OCI-LY1 (cell line): ENCODE measurements at regions not wholly inside any gene's neighbourhood (a gene's known extent, or its start where the extent isn't known, plus 50 kb on each side); places are given as distances from the start of the nearest gene placed in this dataset.

Source experiments
- H2AFZ ChIP-seq: fragments of 200-600 bp; sonication (generic), shearing (Covaris generic); 2 replicates; pipeline ENCODE4 v1.6.0; 2014; ENCODE audit warnings: antibody characterized with exemption, mild to moderate bottlenecking, low read length
- H3F3A ChIP-seq: fragments of 200-600 bp; sonication (generic), shearing (Covaris generic); 2 replicates; pipeline ENCODE4 v1.6.0; 2014; ENCODE audit warnings: mild to moderate bottlenecking, antibody characterized with exemption, low read length, moderate library complexity; ENCODE audit not compliant: insufficient read depth
- H3K27ac ChIP-seq: fragments of 200-600 bp; sonication (generic); 2 replicates; pipeline ENCODE4 v1.5.1; 2014; ENCODE audit warnings: low read length, mixed run types, mild to moderate bottlenecking, low read depth; ENCODE audit not compliant: poor library complexity, severe bottlenecking
- H3K27me3 ChIP-seq: fragments of 200-600 bp; sonication (generic); 2 replicates; pipeline ENCODE4 v1.6.0; 2014; ENCODE audit warnings: antibody characterized with exemption, mild to moderate bottlenecking, low read length, moderate library complexity; ENCODE audit not compliant: insufficient read depth
- H3K36me3 ChIP-seq: fragments of 200-600 bp; sonication (generic); 2 replicates; pipeline ENCODE4 v1.6.1; 2014; ENCODE audit warnings: mild to moderate bottlenecking, antibody characterized with exemption, low read length, moderate library complexity, mixed read lengths; ENCODE audit not compliant: insufficient read depth
- H3K4me1 ChIP-seq: fragments of 200-600 bp; sonication (generic); 2 replicates; pipeline ENCODE4 v1.5.1; 2014; ENCODE audit warnings: mild to moderate bottlenecking, low read length, moderate library complexity; ENCODE audit not compliant: insufficient read depth, severe bottlenecking
- H3K4me2 ChIP-seq: fragments of 200-600 bp; sonication (generic), shearing (Covaris generic); 2 replicates; pipeline ENCODE4 v1.6.1; 2014; ENCODE audit warnings: low read length
- H3K4me3 ChIP-seq: fragments of 200-600 bp; sonication (generic); 2 replicates; pipeline ENCODE4 v1.5.1; 2014; ENCODE audit warnings: low read length, low read depth, mild to moderate bottlenecking, mixed read lengths; ENCODE audit not compliant: poor library complexity, severe bottlenecking
- H3K79me2 ChIP-seq: fragments of 200-600 bp; shearing (Covaris generic); 2 replicates; pipeline ENCODE4 v1.6.1; 2016; ENCODE audit warnings: mixed run types, low read length, mixed read lengths; ENCODE audit not compliant: insufficient read depth
- H3K9ac ChIP-seq: fragments of 200-600 bp; sonication (generic), shearing (Covaris generic); 2 replicates; pipeline ENCODE4 v1.6.1; 2014; ENCODE audit warnings: mild to moderate bottlenecking, low read length, mixed read lengths
- H3K9me2 ChIP-seq: fragments of 200-600 bp; sonication (generic), shearing (Covaris generic); 2 replicates; pipeline ENCODE4 v1.6.1; 2014; ENCODE audit warnings: low read depth, mild to moderate bottlenecking, low read length, mixed read lengths
- H3K9me3 ChIP-seq: fragments of 200-600 bp; shearing (Covaris generic); 2 replicates; pipeline ENCODE4 v1.6.1; 2014; ENCODE audit warnings: low read length, mixed read lengths
- H4K20me1 ChIP-seq: fragments of 200-600 bp; sonication (generic), shearing (Covaris generic); 2 replicates; pipeline ENCODE4 v1.6.0; 2016; ENCODE audit warnings: mild to moderate bottlenecking, low read length; ENCODE audit not compliant: insufficient read depth
- CTCF ChIP-seq: fragments of 200-600 bp; sonication (generic), shearing (Covaris generic); IDR thresholded peaks from 2 replicates; pipeline ENCODE4 v1.5.1; 2017; ENCODE audit warnings: mild to moderate bottlenecking, antibody characterized with exemption, low read length, moderate library complexity, mixed read lengths
- EZH2 ChIP-seq: fragments of 200-600 bp; sonication (generic), shearing (Covaris generic); IDR thresholded peaks from 2 replicates; pipeline ENCODE4 v1.8.0; 2017; ENCODE audit warnings: borderline replicate concordance, mixed run types, mild to moderate bottlenecking, antibody characterized with exemption, low read length, moderate library complexity, mixed read lengths

GRCh38 chr4:177769155-177769554, 326.9 kb upstream of the AGA start:
- no peaks in the 10 kb centered on the region for H4K20me1 ChIP-seq
- H3K27ac ChIP-seq: no peak overlapping the region
- H3K4me2 ChIP-seq: no peak overlapping the region
- no peak overlapping the region for H3K9ac ChIP-seq
- no peak overlapping the region for H3K4me3 ChIP-seq
- no peaks in the 10 kb centered on the region for H3F3A ChIP-seq
- no peaks in the 10 kb centered on the region for H3K36me3 ChIP-seq
- no peaks in the 10 kb centered on the region for H3K9me2 ChIP-seq
- no peaks in the 10 kb centered on the region for H3K27me3 ChIP-seq
- H3K4me1 ChIP-seq: no peaks in the 10 kb centered on the region
- no peak overlapping the region for H2AFZ ChIP-seq
- TF ChIP-seq CTCF (no peak), EZH2 (no peak)
- no peaks in the 10 kb centered on the region for H3K79me2 ChIP-seq
- no peaks in the 10 kb centered on the region for H3K9me3 ChIP-seq

GRCh38 chr4:177770776-177771175, 328.5 kb upstream of the AGA start:
- Histone ChIP-seq H3K4me3 (no peak overlapping the region), H2AFZ (no peak overlapping the region), H3K4me1 (no peaks in the 10 kb centered on the region), H3K9me3 (no peaks in the 10 kb centered on the region), H3K27me3 (no peaks in the 10 kb centered on the region), H3K27ac (no peak overlapping the region), H3K4me2 (no peak overlapping the region), H4K20me1 (no peaks in the 10 kb centered on the region), H3K36me3 (no peaks in the 10 kb centered on the region), H3K79me2 (no peaks in the 10 kb centered on the region), H3K9me2 (no peaks in the 10 kb centered on the region), H3F3A (no peaks in the 10 kb centered on the region), H3K9ac (no peak overlapping the region)
- no peak for TF ChIP-seq CTCF
- TF ChIP-seq EZH2: no peak

GRCh38 chr4:177771645-177772044, 329.4 kb upstream of the AGA start:
- Histone ChIP-seq H3K36me3 (no peaks in the 10 kb centered on the region), H3K9me3 (no peaks in the 10 kb centered on the region), H3K9me2 (no peaks in the 10 kb centered on the region), H3K79me2 (no peaks in the 10 kb centered on the region), H3K4me3 (no peak overlapping the region), H3K4me1 (no peaks in the 10 kb centered on the region), H3K27ac (no peak overlapping the region), H3K4me2 (no peak overlapping the region), H4K20me1 (no peaks in the 10 kb centered on the region), H3F3A (no peaks in the 10 kb centered on the region), H3K27me3 (no peaks in the 10 kb centered on the region), H3K9ac (no peak overlapping the region), H2AFZ (no peak overlapping the region)
- no peak for TF ChIP-seq EZH2
- TF ChIP-seq CTCF: no peak
